SK-N-SH (cell line): ENCODE measurements at regions not wholly inside any gene's neighbourhood (a gene's known extent, or its start where the extent isn't known, plus 50 kb on each side); places are given as distances from the start of the nearest gene placed in this dataset.
"Not testable (repeated sequence)": the region's sequence is repeated elsewhere in the genome, so short reads cannot be mapped to it uniquely, and the experiment has no call there.

Experiments used
- CTCF ChIP-seq: fragments of 200-600 bp; sonication (generic); IDR thresholded peaks from 2 replicates; pipeline ENCODE4 v1.6.1; 2017; ENCODE audit warnings: antibody characterized with exemption, mild to moderate bottlenecking, moderate library complexity
- NRF1 ChIP-seq: IDR thresholded peaks from 2 replicates; pipeline ENCODE4 v1.6.1; 2012; ENCODE audit warnings: low read depth, mild to moderate bottlenecking, low read length
- POLR2AphosphoS5 ChIP-seq: IDR thresholded peaks from 2 replicates; pipeline ENCODE4 v1.6.1; 2012; ENCODE audit warnings: low read depth, low read length
- RFX5 ChIP-seq: IDR thresholded peaks from 2 replicates; pipeline ENCODE4 v1.6.1; 2012; ENCODE audit warnings: mild to moderate bottlenecking, improper control_type of control experiment, low read length
- TCF12 ChIP-seq: IDR thresholded peaks from 2 replicates; pipeline ENCODE4 v1.4.0; 2012
- TF ChIP-seq, protein P1 (sequence below): IDR thresholded peaks from 2 replicates; pipeline ENCODE4 v1.4.0; 2012; ENCODE audit warnings: low read depth

GRCh38 chr11:3576066-3576604 is 65.7 kb downstream of the ART5 start:
- TF ChIP-seq RFX5, TCF12, CTCF, POLR2AphosphoS5, NRF1: not testable (repeated sequence)
- TF ChIP-seq, protein P1, sequence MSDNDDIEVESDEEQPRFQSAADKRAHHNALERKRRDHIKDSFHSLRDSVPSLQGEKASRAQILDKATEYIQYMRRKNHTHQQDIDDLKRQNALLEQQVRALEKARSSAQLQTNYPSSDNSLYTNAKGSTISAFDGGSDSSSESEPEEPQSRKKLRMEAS: not testable (repeated sequence)
